ENCODE measurements at regions not wholly inside any gene's neighbourhood (a gene's known extent, or its start where the extent isn't known, plus 50 kb on each side); places are given as distances from the start of the nearest gene placed in this dataset.
"Not testable (repeated sequence)": the region's sequence is repeated elsewhere in the genome, so short reads cannot be mapped to it uniquely, and the experiment has no call there.

DNA sequence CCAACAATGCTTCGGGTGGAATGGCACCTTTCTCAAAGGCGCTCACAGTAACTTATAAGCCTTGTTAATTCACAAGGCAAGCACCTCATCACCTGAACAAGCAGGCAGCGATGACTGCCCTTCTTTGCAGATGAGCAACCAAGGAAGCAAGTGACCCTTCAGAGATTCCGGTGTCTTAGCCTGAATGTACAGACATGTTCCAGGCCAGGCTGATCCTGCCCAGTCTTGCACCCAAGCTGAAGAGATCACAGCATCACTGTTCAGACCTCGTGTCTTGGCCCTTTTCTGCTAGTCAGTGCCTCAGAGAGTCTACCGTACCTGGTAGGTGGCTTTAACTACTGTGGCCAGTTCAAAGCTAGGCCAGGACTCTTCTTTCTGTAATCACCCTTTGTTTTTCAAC lies 94.7 kb upstream of the ERCC6L2 start:
- Histone ChIP-seq H3K4me3 (no peak overlapping the region), H3K9me3 (no peaks in the 10 kb centered on the region), H3K27me3 (no peaks in the 10 kb centered on the region), H3K27ac (no peak overlapping the region), H3K4me1 (no peaks in the 10 kb centered on the region), H3K36me3 (replicated peaks in 1 of 2; ENCODE audit: insufficient read depth in 1 of 2, low read depth in 2 of 2) (no peaks in the 10 kb centered on the region)
- ATAC-seq (no peak), DNase-seq (no peak)
- no peak for TF ChIP-seq POLR2A (IDR thresholded peaks at IDR 0.05)
- TF ChIP-seq, protein P1, sequence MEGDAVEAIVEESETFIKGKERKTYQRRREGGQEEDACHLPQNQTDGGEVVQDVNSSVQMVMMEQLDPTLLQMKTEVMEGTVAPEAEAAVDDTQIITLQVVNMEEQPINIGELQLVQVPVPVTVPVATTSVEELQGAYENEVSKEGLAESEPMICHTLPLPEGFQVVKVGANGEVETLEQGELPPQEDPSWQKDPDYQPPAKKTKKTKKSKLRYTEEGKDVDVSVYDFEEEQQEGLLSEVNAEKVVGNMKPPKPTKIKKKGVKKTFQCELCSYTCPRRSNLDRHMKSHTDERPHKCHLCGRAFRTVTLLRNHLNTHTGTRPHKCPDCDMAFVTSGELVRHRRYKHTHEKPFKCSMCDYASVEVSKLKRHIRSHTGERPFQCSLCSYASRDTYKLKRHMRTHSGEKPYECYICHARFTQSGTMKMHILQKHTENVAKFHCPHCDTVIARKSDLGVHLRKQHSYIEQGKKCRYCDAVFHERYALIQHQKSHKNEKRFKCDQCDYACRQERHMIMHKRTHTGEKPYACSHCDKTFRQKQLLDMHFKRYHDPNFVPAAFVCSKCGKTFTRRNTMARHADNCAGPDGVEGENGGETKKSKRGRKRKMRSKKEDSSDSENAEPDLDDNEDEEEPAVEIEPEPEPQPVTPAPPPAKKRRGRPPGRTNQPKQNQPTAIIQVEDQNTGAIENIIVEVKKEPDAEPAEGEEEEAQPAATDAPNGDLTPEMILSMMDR (IDR thresholded peaks at IDR 0.05) = no peak
- WGBS, 2 donors = 87 to 88% methylated on average over 5 to 6 of the region's 6 CpGs
- intact Hi-C loops (cut with DNase I) = no loop called here

DNA sequence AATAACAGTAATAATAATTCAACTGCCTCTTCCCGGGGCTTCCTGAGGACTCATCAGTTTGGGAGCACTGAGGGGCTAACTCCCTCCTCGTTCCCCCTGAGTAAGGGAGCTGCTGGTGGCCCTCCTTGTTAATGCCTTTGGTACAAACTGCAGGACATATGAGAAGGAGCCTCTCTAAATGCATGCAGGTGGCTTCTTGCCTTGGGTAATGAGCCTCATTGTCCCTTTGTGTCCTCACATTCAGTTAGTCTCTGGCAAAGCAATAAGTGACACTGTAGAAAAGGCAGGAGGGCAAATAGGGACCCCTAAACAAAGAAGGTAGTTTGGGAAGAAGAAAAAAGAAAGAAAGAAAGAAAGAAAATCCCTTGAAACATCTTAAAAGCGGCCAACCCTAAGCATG lies 95.4 kb upstream of the ERCC6L2 start:
- Histone ChIP-seq H3K4me3 (no peak overlapping the region), H3K27me3 (no peaks in the 10 kb centered on the region), H3K4me1 (no peaks in the 10 kb centered on the region), H3K27ac (no peak overlapping the region), H3K9me3 (no peaks in the 10 kb centered on the region), H3K36me3 (replicated peaks in 1 of 2; ENCODE audit: insufficient read depth in 1 of 2, low read depth in 2 of 2) (no peaks in the 10 kb centered on the region)
- WGBS, 2 donors = 59 to 74% methylated on average over 3 of the region's 3 CpGs
- intact Hi-C loops (cut with DNase I) = no loop called here
- no peak for TF ChIP-seq POLR2A (IDR thresholded peaks at IDR 0.05)
- TF ChIP-seq, protein P1 (IDR thresholded peaks at IDR 0.05) = no peak
- DNase-seq = no peak
- no peak for ATAC-seq

DNA sequence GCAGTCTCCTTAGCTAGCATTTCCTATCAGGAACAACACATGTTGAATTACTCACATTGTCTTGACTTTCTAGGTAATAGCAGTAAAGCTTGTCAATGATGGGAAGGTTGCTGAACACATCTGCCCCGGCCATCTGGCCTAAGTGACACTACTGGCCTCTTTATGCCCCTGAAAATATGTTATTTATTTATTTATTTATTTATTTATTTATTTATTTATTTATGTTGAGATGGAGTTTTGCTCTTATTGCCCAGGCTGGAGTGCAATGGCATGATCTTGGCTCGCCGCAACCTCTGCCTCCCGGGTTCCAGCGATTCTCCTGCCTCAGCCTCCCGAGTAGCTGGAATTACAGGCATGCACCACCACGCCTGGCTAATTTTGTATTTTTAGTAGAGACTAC lies 95.9 kb upstream of the ERCC6L2 start:
- DNase-seq; H3K9me3 ChIP-seq; ATAC-seq; intact Hi-C loops (cut with DNase I); H3K36me3 ChIP-seq (replicated peaks in 1 of 2; ENCODE audit: insufficient read depth in 1 of 2, low read depth in 2 of 2); H3K4me1 ChIP-seq; H3K27ac ChIP-seq; H3K4me3 ChIP-seq; H3K27me3 ChIP-seq: not testable (repeated sequence)
- 94 to 96% methylated on average over 7 of the region's 7 CpGs for WGBS, 2 donors

DNA sequence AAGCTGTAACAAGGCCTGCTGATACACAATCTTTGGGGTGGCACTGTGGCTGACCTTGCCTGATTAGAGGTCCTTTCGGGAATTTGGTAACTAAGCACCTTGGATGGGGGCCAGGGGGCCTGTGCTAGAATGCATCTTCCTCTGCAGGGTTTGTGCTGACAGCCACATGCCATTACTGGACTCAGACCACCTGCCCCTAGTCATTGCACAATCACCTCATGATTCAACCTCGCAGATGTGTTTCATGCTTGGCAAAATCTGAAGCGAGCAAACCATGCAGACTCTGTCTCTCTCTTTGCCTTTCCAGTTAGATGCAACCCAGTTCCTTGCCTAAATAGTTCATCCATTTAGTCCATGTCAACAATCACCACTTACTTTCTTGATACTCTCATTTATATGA lies 96.5 kb upstream of the ERCC6L2 start:
- H3K9me3 ChIP-seq = no peaks in the 10 kb centered on the region
- TF ChIP-seq, protein P1 (IDR thresholded peaks at IDR 0.05) = no peak
- no peak for TF ChIP-seq POLR2A (IDR thresholded peaks at IDR 0.05)
- intact Hi-C loops (cut with DNase I) = no loop called here
- no peak overlapping the region for H3K27ac ChIP-seq
- H3K36me3 ChIP-seq (replicated peaks in 1 of 2; ENCODE audit: insufficient read depth in 1 of 2, low read depth in 2 of 2) = no peaks in the 10 kb centered on the region
- peaks cover 4% of the 10 kb centered on the region for H3K4me1 ChIP-seq
- ATAC-seq (no peak), DNase-seq (peak in 2 of 4 donors; percentile 12 to 31)
- H3K4me3 ChIP-seq = no peak overlapping the region
- H3K27me3 ChIP-seq = no peaks in the 10 kb centered on the region
- 66 to 84% methylated on average over 3 of the region's 3 CpGs for WGBS, 2 donors

DNA sequence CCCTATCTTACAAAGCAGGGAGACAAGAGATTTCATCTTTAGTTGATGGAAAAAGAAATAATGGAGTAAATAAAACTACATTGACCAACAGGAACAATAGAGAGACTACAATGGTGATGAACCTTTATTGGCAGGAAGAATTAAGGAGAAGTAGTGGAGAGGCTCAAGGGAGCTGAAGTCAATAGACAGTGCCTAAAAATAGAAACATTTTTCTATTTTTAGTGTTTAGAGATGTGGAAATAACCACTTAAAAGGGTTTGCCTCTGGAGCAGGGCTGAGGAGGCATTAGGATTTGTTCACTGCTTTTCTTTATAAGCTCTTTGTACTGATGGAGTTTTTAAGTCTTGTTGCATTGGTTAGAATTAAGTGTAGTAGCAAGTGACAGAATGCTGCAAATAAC lies 98.4 kb upstream of the ERCC6L2 start:
- TF ChIP-seq, protein P1 (IDR thresholded peaks at IDR 0.05) = no peak
- TF ChIP-seq POLR2A (IDR thresholded peaks at IDR 0.05) = no peak
- H3K4me3 ChIP-seq = no peak overlapping the region
- ATAC-seq = no peak
- no peak for DNase-seq
- H3K27me3 ChIP-seq = no peaks in the 10 kb centered on the region
- no peaks in the 10 kb centered on the region for H3K36me3 ChIP-seq (replicated peaks in 1 of 2; ENCODE audit: insufficient read depth in 1 of 2, low read depth in 2 of 2)
- no peak overlapping the region for H3K27ac ChIP-seq
- intact Hi-C loops (cut with DNase I) = no loop called here
- H3K9me3 ChIP-seq = no peaks in the 10 kb centered on the region
- H3K4me1 ChIP-seq = peaks cover 14% of the 10 kb centered on the region
